Forelimb muscle (tissue), 1 donor: ENCODE measurements at regions not wholly inside any gene's neighbourhood (a gene's known extent, or its start where the extent isn't known, plus 50 kb on each side); places are given as distances from the start of the nearest gene placed in this dataset.
"Not testable (repeated sequence)": the region's sequence is repeated elsewhere in the genome, so short reads cannot be mapped to it uniquely, and the experiment has no call there.

ENCODE experiments used
- DNase-seq: peaks from one replicate; pipeline ENCODE4 v3.0.0-alpha.2; 2013; ENCODE audit warnings: low read depth

- not testable (repeated sequence) for DNase-seq
Measured at GRCh38 chr15:69708436-69709122, 256.0 kb downstream of the RPLP1 start.

- DNase-seq: no peak
Measured at GRCh38 chr15:69712991-69713390, 260.4 kb downstream of the RPLP1 start.

GRCh38 chr15:69713726-69714559, 261.3 kb downstream of the RPLP1 start:
- DNase-seq: no peak

DNA sequence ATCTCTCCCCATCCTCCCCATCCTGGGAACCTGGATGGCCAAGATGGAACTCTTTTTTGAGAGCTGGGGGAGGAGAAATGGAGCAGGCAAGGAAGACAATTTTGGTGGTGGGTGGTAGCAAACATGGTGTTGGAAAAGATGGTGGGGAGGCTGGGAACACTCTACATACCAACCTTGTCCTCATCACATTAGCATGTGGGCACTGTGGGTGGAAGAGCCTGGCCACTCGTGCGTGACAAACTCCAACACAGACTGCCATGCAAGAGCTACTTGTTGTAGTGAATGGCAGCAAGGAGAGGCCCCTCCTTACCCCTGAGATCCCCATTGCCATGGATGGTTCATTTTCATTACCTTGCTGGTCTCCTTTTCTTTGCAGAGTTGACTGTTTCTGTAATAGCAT, 262.6 kb downstream of the RPLP1 start:
- DNase-seq: no peak

GRCh38 chr15:69718436-69718835, 265.8 kb downstream of the RPLP1 start:
- no peak for DNase-seq

- DNase-seq: no peak
Measured at GRCh38 chr15:69718916-69719315, 266.3 kb downstream of the RPLP1 start.

- DNase-seq: no peak
Measured at GRCh38 chr15:69719527-69720240, 267.1 kb downstream of the RPLP1 start.

DNA sequence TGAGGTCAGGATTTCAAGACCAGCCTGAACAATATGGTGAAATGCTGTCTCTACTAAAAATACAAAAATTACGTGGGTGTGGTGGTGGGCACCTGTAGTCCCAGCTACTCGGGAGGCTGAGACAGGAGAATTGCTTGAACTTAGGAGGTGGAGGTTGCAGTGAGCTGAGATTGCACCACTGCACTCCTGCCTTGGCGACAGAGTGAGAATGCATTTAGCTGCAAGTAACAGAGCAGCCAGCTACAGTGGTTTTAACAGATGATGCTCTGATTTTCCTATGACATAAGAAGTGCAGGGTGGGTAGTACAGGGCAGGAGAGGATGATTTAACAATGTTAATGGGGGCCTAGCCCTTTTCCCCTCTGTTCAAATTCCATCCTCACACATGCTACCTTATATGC, 267.9 kb downstream of the RPLP1 start:
- no peak for DNase-seq

GRCh38 chr15:69722924-69723323, 270.3 kb downstream of the RPLP1 start:
- no peak for DNase-seq

- DNase-seq: no peak
Measured at GRCh38 chr15:69723404-69724096, 270.9 kb downstream of the RPLP1 start.

DNA sequence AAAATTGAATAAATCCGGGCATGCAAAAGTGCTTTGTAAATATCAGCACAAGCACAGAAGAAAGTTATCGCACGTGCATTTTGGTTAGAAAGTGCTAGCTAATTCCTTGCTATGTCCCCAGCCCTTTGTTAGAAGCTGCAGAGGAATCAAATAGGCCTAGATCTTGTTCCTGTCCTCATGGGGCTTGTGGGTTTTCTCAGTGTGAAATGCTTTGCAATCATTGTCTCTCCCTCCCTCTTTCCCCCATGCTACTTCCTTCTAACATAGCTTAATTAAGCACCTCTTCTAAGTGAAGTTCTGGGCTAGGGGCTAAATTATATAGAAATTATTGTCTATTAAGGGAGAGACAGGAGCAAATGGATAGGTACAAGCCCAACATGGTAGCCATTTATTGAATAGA, 271.7 kb downstream of the RPLP1 start:
- DNase-seq: no peak

DNA sequence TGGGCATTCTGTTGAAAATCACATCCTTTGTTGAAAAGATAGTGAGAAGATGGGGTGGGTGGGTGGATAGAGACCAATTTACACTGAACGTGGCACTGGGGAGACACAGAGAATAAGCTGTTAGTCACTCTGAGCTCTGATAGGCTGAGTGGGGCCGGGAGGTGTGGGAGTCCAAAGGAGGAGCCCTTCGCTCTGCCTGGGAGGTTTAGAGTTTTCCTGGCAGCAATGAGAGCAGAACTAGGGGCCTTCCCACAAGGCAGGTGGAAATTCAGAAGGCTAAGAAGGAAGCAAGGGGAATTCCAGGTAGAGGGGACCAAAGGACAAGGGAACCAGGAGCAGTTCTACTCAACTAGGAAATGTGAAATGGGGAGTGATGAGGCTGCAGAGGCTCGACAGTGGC, 272.7 kb downstream of the RPLP1 start:
- no peak for DNase-seq

GRCh38 chr15:69725957-69726356, 273.3 kb downstream of the RPLP1 start:
- DNase-seq: no peak

DNA sequence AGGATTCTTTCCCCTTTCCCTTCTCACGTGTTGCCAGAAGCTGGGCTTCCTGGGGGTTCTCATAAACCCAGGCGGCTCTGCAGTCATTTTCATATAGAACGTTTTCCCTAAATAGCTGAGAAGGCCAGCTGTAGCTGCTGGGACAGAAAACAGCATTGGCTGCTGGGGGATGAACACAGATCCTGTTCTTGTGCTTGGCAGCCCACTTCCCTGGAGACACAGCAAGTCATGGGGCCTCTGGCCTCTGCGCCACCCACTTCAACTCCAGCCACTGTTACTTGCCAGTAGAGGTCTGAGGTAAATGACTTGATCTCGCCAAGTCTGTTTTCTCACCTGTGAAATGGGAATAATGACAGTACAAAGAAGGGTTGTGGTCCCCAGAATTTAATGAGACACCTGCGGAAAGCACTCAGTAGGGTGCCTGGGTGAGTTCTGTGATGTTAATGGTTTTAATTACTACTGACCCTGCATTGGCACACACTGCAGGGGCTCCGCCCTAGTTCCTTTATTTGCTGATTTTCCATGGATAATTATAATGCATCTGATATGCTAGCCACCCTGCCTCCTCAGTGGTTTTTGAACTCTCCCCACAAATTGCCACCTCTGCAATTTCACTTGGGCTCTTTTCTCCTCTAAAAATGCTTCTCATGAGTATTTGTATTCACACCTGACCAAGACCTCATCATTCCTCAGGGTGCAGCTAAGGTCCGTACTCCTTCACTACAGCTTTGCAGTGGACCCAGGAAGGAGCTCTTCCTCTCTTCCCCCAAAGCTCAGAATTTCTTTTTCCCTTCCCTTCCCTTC, 274.7 kb downstream of the RPLP1 start:
- no peak for DNase-seq

DNA sequence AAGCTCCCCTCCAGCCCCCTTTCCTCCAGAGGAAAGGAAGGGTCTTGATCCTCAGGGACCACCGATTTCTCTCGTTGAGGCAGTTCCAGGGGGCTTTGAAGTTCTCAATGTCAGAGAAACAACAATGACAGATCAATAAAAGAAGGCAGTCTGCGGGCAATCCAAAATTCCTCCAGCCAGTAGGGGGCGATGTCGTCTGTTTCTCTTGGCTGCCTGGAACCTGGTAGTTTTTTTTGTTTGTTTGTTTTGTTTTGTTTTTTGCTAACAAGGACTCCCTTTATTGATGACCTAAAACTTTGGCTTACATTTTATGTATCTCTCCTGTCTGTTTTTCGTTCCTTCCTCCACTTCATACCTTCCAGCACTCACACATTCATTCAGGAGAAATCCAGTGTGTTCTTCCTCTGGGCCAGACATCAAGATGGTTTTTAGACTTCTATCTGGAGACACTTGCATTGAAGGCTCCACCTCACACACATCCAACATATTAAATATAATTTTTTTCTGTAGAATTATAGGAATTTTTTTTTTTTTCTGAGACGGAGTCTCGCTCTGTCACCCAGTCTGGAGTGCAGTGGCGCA, 276.6 kb downstream of the RPLP1 start:
- no peak for DNase-seq

DNA sequence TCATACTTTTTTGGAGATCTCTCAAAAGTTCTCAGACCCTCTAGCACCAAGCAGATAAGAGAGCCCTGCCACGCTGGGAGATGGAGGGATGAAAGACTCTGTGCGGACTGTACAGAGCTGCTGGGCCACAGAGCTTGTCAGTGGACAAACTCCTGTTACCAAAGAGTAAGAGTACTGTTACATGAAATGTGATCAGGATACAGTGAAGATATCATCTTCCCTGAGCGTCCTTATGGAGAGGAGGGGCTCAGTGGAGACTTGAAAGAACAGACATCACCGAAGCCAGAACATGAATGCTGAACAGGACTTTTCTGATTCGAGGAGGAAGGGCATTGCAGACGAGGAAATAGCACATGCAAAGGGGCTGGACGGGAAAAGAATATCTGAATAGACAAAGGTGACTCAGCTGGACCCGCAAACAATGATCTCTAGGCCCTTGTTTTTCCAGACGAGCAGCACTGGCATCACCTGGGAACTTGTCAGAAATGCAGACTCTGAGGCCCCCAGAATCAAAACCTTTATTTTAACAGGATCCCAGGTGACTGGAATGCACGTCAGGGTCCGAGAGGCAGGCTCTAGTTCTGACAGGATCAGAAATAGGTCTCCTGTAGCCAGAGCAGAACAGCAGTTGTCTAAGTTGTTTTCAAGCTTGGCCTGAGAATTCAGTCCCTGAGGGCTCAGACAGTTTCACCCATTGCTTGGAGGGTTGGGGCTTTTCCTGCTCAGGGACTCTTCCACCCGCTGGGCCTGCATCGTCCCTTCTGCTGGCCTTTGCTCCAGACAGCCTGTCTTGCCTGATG, 277.9 kb downstream of the RPLP1 start:
- DNase-seq: no peak

GRCh38 chr15:69731081-69731330, 278.4 kb downstream of the RPLP1 start:
- no peak for DNase-seq

- DNase-seq: no peak
Measured at GRCh38 chr15:69731581-69731980, 279.0 kb downstream of the RPLP1 start.

- no peak for DNase-seq
Measured at GRCh38 chr15:69732133-69732532, 279.5 kb downstream of the RPLP1 start.

- DNase-seq: no peak
Measured at GRCh38 chr15:69734699-69735098, 282.1 kb downstream of the RPLP1 start.
